ENCODE measurements at regions not wholly inside any gene's neighbourhood (a gene's known extent, or its start where the extent isn't known, plus 50 kb on each side); places are given as distances from the start of the nearest gene placed in this dataset.

- Histone ChIP-seq H3K79me2 (ENCODE audit: control insufficient read depth, insufficient read depth, low read length) (no peaks in the 10 kb centered on the region), H3K9me3 (ENCODE audit: control insufficient read depth, insufficient read depth, low read depth, low read length) (no peaks in the 10 kb centered on the region), H3K4me3 (replicated peaks in 1 of 4; ENCODE audit: control extremely low read depth in 1 of 4, insufficient read depth in 1 of 4, low read depth in 3 of 4, low read length in 4 of 4) (no peak overlapping the region), H3K27ac (ENCODE audit: insufficient read depth, low read length) (no peak overlapping the region), H3K9ac (ENCODE audit: insufficient read depth, low read length) (no peak overlapping the region), H3K4me2 (ENCODE audit: extremely low read depth, insufficient read depth, low read length) (no peak overlapping the region), H4K20me1 (ENCODE audit: control insufficient read depth, extremely low read depth, insufficient read depth, low read length) (no peaks in the 10 kb centered on the region), H3K36me3 (ENCODE audit: control insufficient read depth, insufficient read depth, low read length) (no peaks in the 10 kb centered on the region), H2AFZ (ENCODE audit: low read length) (no peak overlapping the region), H3K4me1 (ENCODE audit: control insufficient read depth, extremely low read depth, insufficient read depth, low read length) (no peaks in the 10 kb centered on the region), H3K27me3 (ENCODE audit: control insufficient read depth, insufficient read depth, low read length) (no peaks in the 10 kb centered on the region)
- TF ChIP-seq EZH2 (IDR thresholded peaks at IDR 0.05; ENCODE audit: low read length, missing control alignments) (no peak), CTCF (conservative IDR thresholded peaks at IDR 0.05 in 1 of 2, IDR thresholded peaks at IDR 0.05 in 1 of 2; ENCODE audit: low read depth in 1 of 2, low read length in 2 of 2) (no peak)
- DNase-seq (ENCODE audit: low read depth in 2 of 2), result no peak
Measured at GRCh38 chr5:174343826-174344225, 298.3 kb downstream of the NSG2 start.

GRCh38 chr5:174344335-174344734 lies 298.8 kb downstream of the NSG2 start:
- Histone ChIP-seq H3K79me2 (ENCODE audit: control insufficient read depth, insufficient read depth, low read length) (no peaks in the 10 kb centered on the region), H3K9me3 (ENCODE audit: control insufficient read depth, insufficient read depth, low read depth, low read length) (no peaks in the 10 kb centered on the region), H3K9ac (ENCODE audit: insufficient read depth, low read length) (no peak overlapping the region), H3K4me2 (ENCODE audit: extremely low read depth, insufficient read depth, low read length) (no peak overlapping the region), H3K27me3 (ENCODE audit: control insufficient read depth, insufficient read depth, low read length) (no peaks in the 10 kb centered on the region), H3K27ac (ENCODE audit: insufficient read depth, low read length) (no peak overlapping the region), H3K4me3 (replicated peaks in 1 of 4; ENCODE audit: control extremely low read depth in 1 of 4, insufficient read depth in 1 of 4, low read depth in 3 of 4, low read length in 4 of 4) (no peak overlapping the region), H2AFZ (ENCODE audit: low read length) (no peak overlapping the region), H4K20me1 (ENCODE audit: control insufficient read depth, extremely low read depth, insufficient read depth, low read length) (no peaks in the 10 kb centered on the region), H3K4me1 (ENCODE audit: control insufficient read depth, extremely low read depth, insufficient read depth, low read length) (no peaks in the 10 kb centered on the region), H3K36me3 (ENCODE audit: control insufficient read depth, insufficient read depth, low read length) (no peaks in the 10 kb centered on the region)
- TF ChIP-seq EZH2 (IDR thresholded peaks at IDR 0.05; ENCODE audit: low read length, missing control alignments), result no peak
- no peak for TF ChIP-seq CTCF (conservative IDR thresholded peaks at IDR 0.05 in 1 of 2, IDR thresholded peaks at IDR 0.05 in 1 of 2; ENCODE audit: low read depth in 1 of 2, low read length in 2 of 2)
- DNase-seq (ENCODE audit: low read depth in 2 of 2), result no peak

GRCh38 chr5:174347183-174347582 lies 301.7 kb downstream of the NSG2 start:
- H4K20me1 ChIP-seq (ENCODE audit: control insufficient read depth, extremely low read depth, insufficient read depth, low read length), result no peaks in the 10 kb centered on the region
- H3K27ac ChIP-seq (ENCODE audit: insufficient read depth, low read length), result no peak overlapping the region
- H3K79me2 ChIP-seq (ENCODE audit: control insufficient read depth, insufficient read depth, low read length), result no peaks in the 10 kb centered on the region
- H3K4me2 ChIP-seq (ENCODE audit: extremely low read depth, insufficient read depth, low read length), result no peak overlapping the region
- no peaks in the 10 kb centered on the region for H3K36me3 ChIP-seq (ENCODE audit: control insufficient read depth, insufficient read depth, low read length)
- no peak for TF ChIP-seq EZH2 (IDR thresholded peaks at IDR 0.05; ENCODE audit: low read length, missing control alignments)
- no peak for TF ChIP-seq CTCF (conservative IDR thresholded peaks at IDR 0.05 in 1 of 2, IDR thresholded peaks at IDR 0.05 in 1 of 2; ENCODE audit: low read depth in 1 of 2, low read length in 2 of 2)
- H3K9me3 ChIP-seq (ENCODE audit: control insufficient read depth, insufficient read depth, low read depth, low read length), result no peaks in the 10 kb centered on the region
- no peaks in the 10 kb centered on the region for H3K4me1 ChIP-seq (ENCODE audit: control insufficient read depth, extremely low read depth, insufficient read depth, low read length)
- no peak for DNase-seq (ENCODE audit: low read depth in 2 of 2)
- H2AFZ ChIP-seq (ENCODE audit: low read length), result no peak overlapping the region
- H3K4me3 ChIP-seq (replicated peaks in 1 of 4; ENCODE audit: control extremely low read depth in 1 of 4, insufficient read depth in 1 of 4, low read depth in 3 of 4, low read length in 4 of 4), result no peak overlapping the region
- no peak overlapping the region for H3K9ac ChIP-seq (ENCODE audit: insufficient read depth, low read length)
- no peaks in the 10 kb centered on the region for H3K27me3 ChIP-seq (ENCODE audit: control insufficient read depth, insufficient read depth, low read length)
